Mononuclear cell (primary cell): ENCODE measurements at regions not wholly inside any gene's neighbourhood (a gene's known extent, or its start where the extent isn't known, plus 50 kb on each side); places are given as distances from the start of the nearest gene placed in this dataset.

Source experiments
- H3K27me3 ChIP-seq: 2 replicates; pipeline ENCODE4 v1.6.0; 2011; ENCODE audit warnings: low read length, control low read depth; ENCODE audit not compliant: insufficient read depth
- H3K4me1 ChIP-seq: 2 replicates; pipeline ENCODE4 v1.5.1; 2011; ENCODE audit warnings: mild to moderate bottlenecking, low read length, control low read depth; ENCODE audit not compliant: insufficient read depth
- H3K4me3 ChIP-seq: 2 replicates; pipeline ENCODE4 v1.5.1; 2011; ENCODE audit warnings: mild to moderate bottlenecking, low read length, moderate library complexity
- H3K9me3 ChIP-seq: 2 replicates; pipeline ENCODE4 v1.5.1; 2011; ENCODE audit warnings: low read depth, mild to moderate bottlenecking, control low read depth, low read length

DNA sequence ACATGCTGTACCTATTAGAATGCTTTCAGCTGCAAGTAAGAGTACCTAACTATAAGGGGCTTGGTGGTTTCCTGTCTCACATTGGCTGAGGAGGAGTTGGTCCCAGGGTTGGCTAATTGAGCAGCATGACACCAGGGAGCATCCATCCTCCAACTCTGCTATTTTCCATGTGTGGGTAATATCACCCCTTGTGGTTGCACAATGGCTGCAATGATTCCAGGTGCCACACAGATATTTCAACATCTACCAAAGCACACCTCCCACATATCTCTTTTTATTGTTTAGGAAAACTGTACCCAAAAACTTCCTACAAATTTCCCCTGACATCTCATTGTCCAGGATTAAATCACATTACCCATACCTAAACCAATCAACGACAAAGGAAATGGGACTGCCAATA is 118.0 kb upstream of the EEA1 start:
- no peak overlapping the region for H3K4me3 ChIP-seq
- H3K9me3 ChIP-seq, result no peaks in the 10 kb centered on the region
- no peaks in the 10 kb centered on the region for H3K27me3 ChIP-seq
- H3K4me1 ChIP-seq, result no peaks in the 10 kb centered on the region

DNA sequence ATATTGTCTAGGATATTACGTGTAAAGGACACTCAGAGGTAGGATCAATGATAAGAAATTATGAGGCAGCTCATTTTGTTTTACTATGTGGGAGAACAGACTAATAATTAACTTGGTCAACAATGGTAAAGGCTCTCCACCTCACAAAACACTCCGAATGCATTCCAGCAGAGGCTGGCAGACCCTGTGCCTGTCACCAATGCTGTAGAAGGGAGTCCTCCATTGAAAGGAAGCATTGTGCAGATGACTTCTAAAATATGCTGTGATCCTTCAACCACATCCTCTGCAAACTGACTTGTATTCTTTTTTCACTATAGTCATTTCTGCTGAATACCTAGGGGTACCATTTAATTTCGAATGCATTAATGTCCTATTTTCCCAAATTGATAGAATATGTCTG is 119.6 kb upstream of the EEA1 start:
- H3K9me3 ChIP-seq, result no peaks in the 10 kb centered on the region
- no peaks in the 10 kb centered on the region for H3K27me3 ChIP-seq
- no peaks in the 10 kb centered on the region for H3K4me1 ChIP-seq
- H3K4me3 ChIP-seq, result no peak overlapping the region

DNA sequence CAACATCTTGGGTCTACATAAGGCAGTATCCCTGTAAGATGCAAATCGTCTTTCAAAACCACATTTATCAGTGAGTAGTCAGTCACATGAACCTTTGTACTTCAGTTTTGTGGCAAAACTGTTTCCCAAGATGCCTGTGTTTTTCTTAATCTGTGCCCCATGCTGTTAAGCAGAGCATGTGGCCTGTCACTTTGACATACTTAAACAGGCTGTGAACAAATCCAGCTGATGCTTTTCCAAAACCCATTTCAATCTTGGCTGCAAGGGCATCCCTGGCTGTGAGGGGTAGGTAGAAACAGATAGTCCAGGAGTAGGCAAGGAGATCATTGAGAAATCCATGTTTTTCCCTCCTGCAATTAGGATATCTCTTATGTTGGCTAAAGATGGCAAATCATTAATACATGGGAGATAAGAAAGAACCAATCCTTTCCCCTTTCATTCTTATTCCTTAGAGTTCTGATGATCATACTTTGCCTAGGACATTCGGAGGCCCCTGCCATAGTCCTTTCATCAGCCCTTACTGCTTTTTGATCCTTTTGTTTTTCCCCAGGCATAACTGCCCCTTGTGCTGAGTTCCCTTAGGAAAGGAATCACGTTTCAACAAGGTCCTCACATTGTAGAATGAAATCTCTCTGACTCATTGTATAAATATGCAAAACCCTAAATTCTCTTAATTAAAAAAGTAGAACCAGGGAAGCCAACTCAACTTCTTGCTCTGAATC is 121.1 kb upstream of the EEA1 start:
- no peak overlapping the region for H3K4me3 ChIP-seq
- no peaks in the 10 kb centered on the region for H3K4me1 ChIP-seq
- H3K27me3 ChIP-seq, result peaks cover 3% of the 10 kb centered on the region
- H3K9me3 ChIP-seq, result no peaks in the 10 kb centered on the region

DNA sequence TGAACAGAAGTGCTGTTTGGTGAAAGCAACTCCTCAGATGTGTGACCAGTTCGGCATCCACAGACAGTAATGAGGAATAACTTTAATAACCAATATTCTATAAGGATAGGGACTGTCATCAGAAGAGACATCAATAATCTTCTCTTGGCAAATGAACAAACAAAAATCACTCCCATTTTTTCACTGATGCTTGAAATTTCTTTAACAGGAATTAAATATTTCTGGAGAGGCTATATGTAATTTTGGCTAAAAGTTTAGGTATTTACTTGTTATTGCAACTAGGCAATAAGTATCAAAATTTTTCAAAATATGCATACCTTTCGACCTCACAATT is 121.6 kb upstream of the EEA1 start:
- H3K9me3 ChIP-seq, result no peaks in the 10 kb centered on the region
- no peaks in the 10 kb centered on the region for H3K4me1 ChIP-seq
- H3K27me3 ChIP-seq, result peaks cover 3% of the 10 kb centered on the region
- H3K4me3 ChIP-seq, result no peak overlapping the region

DNA sequence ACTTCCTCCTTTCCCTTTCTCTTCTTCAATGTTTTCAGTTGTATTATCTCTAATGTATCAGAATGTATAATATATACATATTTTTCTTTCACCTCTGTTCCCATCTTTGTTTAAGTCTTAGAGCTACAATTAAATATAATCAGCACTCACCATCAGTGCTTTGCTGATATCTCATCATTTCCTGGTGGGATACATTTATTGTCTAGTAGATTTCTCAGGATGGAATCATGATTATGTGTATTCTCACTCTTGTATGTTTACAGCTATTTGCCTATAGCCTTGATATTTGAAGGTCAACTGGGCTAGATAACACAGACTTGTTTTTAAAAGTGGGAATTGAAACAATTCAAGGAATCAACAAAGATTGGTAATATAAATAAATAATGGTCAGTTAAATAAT is 124.9 kb upstream of the EEA1 start:
- H3K4me1 ChIP-seq, result no peaks in the 10 kb centered on the region
- H3K27me3 ChIP-seq, result peaks cover 3% of the 10 kb centered on the region
- H3K9me3 ChIP-seq, result no peaks in the 10 kb centered on the region
- no peak overlapping the region for H3K4me3 ChIP-seq

DNA sequence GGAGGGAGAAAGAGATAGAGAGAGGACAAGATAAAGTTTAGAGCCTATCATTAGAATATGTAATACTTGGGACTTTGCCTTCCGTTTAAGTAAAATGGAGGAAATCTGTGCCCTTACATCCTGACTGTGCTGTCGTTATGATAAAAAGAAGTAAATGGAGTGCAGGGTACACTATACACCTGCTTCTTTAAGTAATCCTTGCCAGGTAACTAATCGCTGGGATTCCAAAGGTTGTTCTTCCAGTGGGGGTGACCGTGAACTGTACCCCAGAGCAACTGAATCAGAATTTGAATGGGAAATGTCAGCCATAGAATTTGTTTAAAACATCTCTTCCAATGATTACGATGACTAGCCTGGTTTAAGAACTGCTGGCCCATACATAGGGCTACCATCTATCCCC is 126.1 kb upstream of the EEA1 start:
- Histone ChIP-seq H3K4me1 (no peaks in the 10 kb centered on the region), H3K27me3 (peaks cover 3% of the 10 kb centered on the region), H3K4me3 (no peak overlapping the region), H3K9me3 (no peaks in the 10 kb centered on the region)

DNA sequence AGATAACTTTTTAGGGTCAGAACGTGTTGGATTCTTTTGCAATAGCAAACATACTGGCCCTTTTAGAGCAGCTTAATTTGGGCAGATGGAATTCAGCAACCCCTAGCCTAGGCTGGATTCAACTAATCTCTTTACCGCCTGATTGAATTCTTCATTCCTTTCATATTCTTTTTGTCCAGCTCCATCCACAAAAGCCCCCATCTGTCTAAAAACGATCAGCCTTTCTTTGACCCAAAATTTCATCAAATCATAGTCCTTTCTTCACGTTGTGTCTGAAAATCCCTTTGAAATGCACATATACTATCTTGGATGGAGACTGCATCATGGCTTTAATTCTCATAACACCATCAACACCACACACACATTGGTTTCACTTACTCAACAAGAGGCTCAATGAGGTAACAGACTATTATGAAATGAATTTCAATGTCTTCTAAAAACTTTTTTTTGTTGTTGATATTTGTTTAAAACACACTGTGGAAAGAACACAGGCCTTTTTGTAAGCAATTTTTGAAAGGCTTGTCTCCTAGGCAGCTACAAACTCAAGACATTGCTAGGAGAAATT is 128.0 kb upstream of the EEA1 start:
- Histone ChIP-seq H3K4me1 (peaks cover 8% of the 10 kb centered on the region), H3K9me3 (no peaks in the 10 kb centered on the region), H3K4me3 (no peak overlapping the region), H3K27me3 (peaks cover 3% of the 10 kb centered on the region)

DNA sequence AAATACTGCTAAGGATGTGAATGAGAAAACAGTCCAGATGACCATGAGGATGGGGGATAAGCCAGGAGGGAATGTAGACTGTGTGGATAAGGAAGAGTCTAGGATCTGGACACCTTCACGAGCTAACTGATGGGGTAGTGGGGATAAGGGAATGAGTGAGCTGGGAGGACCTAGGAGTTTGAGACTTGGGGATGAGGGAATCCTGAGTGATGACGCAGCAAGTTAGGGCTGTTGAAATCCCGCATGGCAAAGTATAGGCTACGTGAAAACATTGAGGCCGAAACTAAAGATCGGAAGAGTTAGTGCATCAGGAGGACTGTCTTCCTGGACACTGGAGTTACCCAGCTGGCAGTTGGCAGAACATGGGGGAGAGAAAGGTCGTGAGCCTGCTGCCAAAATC is 129.2 kb upstream of the EEA1 start:
- Histone ChIP-seq H3K4me1 (peaks cover 8% of the 10 kb centered on the region), H3K4me3 (no peak overlapping the region), H3K9me3 (no peaks in the 10 kb centered on the region), H3K27me3 (peaks cover 3% of the 10 kb centered on the region)

DNA sequence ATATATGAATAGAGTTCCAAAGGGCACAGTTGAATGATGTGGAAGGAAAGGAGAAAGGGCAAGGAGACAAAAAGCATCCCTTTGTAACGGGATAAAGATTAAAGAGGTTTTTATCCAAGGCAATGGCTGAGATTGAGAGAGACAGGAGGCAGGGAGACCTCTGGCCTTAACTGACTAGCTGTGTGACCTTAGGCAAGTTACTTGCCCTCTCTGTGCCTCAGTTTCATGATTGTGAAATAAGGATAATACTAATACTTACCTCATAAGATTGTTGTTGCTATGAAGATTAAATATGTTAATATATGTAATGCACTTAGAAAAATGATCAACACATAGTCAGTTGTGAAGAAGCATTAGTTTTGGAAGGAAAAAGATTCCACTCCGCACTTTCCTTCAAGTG is 130.2 kb upstream of the EEA1 start:
- Histone ChIP-seq H3K9me3 (no peaks in the 10 kb centered on the region), H3K4me1 (peaks cover 8% of the 10 kb centered on the region), H3K4me3 (no peak overlapping the region), H3K27me3 (peaks cover 3% of the 10 kb centered on the region)

DNA sequence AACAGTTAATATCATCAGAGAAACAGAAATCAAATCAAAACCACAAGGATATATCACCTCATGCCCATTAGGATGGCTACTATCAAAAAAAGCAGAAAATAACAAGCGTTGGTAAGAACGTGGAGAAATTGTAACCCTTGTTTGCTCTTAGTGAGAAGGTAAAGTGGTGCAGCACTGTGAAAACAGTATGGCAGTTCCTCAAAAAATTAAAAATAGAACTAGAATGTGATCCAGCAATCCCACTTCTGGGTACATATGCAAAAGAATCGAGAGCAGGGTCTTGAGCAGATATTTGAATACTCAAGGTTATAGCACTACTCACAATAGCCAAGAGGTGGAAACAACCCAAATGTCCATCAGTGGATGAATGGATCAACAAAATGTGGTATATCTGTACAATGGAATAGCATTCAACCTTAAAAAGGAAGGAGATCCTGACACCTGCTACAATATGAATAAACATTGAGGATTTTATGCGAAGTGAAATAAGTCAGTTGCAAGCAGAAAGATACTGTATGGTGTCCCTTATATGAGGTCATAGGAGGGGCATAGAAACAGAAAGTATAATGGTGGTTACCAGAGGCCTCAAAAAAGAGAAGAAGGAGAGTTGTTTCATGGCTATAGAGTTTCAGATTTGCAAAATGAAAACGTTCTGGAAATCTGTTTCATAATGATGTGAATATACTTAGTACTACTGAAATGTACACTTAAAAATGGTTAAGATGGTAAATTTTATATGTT is 131.0 kb upstream of the EEA1 start:
- Histone ChIP-seq H3K9me3 (no peaks in the 10 kb centered on the region), H3K27me3 (no peaks in the 10 kb centered on the region), H3K4me1 (peaks cover 8% of the 10 kb centered on the region), H3K4me3 (no peak overlapping the region)

DNA sequence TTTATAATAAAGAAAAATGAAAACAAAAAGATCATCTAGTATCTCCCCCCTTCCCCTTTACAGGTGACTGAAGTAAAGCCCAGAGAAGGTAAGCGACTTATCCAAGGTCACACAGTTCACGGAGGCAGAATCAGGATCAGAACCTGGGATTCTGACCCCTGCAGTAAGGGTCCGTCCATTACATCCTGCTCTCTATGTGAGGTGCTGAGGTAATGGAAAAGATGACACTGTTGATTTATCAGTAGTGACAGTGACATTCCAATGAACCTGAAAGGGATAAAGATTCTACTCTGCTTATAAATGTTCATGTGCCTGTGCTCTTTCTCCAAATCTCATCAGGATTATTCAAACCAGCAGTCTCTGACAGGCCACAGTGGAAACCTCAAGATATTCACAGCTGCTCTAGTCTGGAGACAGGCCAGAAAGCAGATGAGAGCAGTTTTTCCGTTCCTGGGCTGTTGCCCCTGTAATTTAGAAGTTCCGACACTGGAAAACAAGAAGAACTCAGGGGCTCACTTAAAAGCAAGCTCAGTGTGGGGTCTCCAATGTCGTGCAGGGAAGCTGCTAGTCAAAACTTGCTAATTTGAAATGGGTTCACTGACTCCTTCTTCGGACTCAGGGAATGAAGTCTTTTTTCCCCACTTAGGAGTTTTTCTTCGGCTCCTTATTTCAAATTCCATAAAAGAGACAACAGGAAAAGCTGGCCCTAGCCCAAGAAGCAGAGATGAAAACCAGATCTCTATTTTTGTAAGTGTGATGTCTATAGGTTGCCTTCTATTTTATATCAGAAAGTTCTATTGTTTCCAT is 131.8 kb upstream of the EEA1 start:
- H3K4me3 ChIP-seq, result no peak overlapping the region
- peaks cover 8% of the 10 kb centered on the region for H3K4me1 ChIP-seq
- no peaks in the 10 kb centered on the region for H3K27me3 ChIP-seq
- no peaks in the 10 kb centered on the region for H3K9me3 ChIP-seq

DNA sequence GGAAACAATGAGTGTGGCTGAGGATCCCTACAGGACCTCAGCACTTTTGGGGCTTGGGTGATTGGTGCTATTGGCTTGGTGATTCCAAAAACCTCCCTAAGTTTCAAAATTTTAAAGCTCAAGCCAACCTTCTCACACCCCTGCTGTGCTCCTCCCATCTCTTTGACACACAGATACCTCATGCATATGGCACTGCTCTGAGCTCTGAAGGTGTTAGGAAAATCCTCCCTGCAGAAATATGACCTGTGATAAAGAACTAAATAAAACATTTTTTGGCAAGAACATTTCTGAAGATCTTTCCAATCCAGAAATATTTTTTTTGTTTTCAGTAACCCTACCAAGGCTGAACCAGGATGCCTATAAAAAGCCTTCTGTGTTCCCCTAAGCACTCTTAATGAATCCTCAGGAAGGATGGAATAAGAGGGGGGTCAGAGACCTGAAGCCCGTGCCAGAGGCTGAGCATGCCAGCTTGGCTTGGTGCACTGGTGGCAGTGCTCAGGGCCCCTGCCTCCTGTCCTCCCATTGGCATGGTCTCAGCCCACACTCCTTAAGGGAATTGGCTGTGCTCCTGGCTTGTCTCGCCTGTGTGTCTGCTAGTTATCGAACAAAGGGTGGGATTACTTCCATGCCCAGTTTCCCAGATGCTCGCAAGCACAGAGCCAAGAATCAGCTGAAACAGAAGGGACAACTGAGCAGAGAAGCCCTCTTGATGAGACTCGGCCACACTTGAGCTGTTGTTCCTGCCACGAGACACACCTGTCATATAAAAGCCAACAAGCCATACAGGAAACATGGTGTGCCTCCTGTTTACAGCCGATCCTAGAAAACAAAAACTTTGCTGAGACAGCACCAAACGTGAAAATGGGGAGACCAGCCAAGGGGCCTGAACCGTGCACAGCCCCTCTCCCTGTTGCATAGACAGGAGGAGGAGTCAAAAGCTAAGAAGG is 132.7 kb upstream of the EEA1 start:
- peaks cover 8% of the 10 kb centered on the region for H3K4me1 ChIP-seq
- no peaks in the 10 kb centered on the region for H3K9me3 ChIP-seq
- no peak overlapping the region for H3K4me3 ChIP-seq
- no peaks in the 10 kb centered on the region for H3K27me3 ChIP-seq

DNA sequence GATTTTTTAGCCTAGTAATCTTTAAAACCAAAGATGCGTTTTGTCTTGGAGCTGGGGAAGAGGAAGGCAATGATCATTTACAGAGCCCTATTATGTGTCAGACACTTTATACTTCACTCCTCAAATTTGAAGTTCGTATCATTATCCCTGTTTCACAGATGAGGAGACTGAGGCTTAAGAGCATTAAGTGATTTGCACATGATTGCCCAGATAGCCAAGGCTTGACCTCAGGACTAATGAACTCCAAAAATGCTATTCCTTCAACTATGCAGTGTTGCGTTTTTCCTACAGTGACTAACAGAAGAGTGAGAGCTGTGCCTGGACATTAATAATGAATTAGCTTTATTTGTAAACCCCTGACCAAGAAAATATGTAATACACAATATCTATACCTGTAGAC is 136.8 kb upstream of the EEA1 start:
- Histone ChIP-seq H3K27me3 (no peaks in the 10 kb centered on the region), H3K4me3 (no peak overlapping the region), H3K4me1 (peaks cover 3% of the 10 kb centered on the region), H3K9me3 (no peaks in the 10 kb centered on the region)

DNA sequence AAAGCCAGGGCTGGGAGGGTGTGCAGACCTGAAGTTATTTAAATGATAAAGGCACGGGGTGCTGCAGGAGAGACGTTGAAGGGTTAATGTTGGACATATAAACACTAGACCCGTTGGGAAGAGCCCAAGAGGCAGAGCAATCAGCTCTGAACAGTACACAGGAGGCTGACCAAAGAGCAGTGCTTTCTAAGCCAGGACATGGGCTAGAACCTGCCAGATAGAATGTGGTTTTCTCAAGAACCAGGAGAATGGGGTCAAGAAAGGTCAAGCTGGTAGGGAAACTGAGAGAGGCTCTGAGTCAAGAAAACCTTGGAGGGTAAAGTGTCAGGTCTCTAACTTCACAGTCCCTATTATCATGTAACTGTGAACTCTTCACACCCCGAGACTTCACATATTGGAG is 143.2 kb upstream of the EEA1 start:
- no peaks in the 10 kb centered on the region for H3K4me1 ChIP-seq
- H3K4me3 ChIP-seq, result no peak overlapping the region
- no peaks in the 10 kb centered on the region for H3K9me3 ChIP-seq
- H3K27me3 ChIP-seq, result no peaks in the 10 kb centered on the region
